ENCODE measurements at regions not wholly inside any gene's neighbourhood (a gene's known extent, or its start where the extent isn't known, plus 50 kb on each side); places are given as distances from the start of the nearest gene placed in this dataset.
A peak's percentile ranks its signal among the peaks of the same experiment; 100 is the strongest.

GRCh38 chr17:77507111-77507885, 366.5 kb downstream of the SEC14L1 start:
- peak; percentile 22 for DNase-seq

GRCh38 chr17:77508047-77508715, 367.4 kb downstream of the SEC14L1 start:
- DNase-seq = no peak

GRCh38 chr17:77509089-77509488, 368.3 kb downstream of the SEC14L1 start:
- DNase-seq = no peak

- DNase-seq = no peak
Measured at GRCh38 chr17:77509599-77509998, 368.8 kb downstream of the SEC14L1 start.

DNA sequence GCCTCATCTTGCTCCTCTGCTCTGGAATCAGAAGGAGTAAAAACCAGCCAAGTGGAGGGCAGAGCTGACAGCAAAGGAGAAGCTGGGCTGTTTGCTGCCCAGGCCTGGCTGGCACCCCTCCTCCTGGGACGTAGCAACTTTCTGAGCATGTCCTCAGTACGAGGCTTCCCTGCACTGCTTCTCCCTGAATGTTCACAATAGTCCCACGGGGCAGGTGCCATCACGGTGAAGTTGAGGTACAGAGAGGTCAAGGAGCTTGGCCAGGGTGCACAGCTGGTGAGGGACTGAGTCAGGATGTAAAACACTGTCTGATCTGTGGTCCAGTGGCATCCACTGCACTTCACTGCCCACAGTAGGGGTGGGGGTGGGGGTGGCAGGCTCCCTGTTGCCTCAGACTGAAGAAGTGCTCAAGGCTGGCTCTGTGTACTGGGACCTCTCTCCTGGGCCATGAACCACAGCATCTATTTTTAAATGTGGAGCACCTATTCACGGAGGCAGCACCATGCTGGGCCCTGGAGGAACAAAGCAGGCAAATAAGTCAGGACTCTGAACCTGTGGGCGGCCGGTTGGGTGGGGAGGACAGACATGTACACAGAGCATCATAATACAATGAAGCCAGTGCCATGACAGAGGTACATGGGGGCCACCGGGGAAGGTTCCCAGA, 369.5 kb downstream of the SEC14L1 start:
- DNase-seq = no peak

DNA sequence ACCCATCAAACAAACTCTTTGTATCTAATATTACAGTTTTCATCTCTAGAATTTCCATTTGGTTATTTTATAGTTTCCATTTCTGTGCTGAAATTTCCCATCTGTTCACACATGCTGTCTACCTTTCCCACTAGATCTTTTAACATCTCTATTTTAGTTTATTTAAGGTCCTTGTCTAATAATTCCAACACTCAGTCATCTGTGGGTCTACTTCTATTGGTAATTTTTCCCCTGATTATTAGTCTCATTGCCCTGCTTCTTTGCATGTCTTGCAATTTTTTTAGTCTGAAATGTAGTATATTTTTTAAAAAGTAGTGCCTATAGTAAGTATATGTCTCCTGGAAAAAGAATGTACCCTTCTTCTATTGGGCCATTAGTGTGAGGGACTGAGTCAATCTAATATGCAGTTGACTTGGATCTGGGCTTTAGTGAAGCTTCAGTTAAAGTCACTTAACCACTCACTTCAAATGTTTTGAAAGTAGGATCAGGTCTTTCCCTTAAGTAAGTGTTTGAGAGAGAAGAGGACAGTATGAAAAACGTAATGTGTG, 370.8 kb downstream of the SEC14L1 start:
- no peak for DNase-seq

- DNase-seq = no peak
Measured at GRCh38 chr17:77512062-77512946, 371.5 kb downstream of the SEC14L1 start.

GRCh38 chr17:77513045-77513444, 372.3 kb downstream of the SEC14L1 start:
- DNase-seq = no peak

DNA sequence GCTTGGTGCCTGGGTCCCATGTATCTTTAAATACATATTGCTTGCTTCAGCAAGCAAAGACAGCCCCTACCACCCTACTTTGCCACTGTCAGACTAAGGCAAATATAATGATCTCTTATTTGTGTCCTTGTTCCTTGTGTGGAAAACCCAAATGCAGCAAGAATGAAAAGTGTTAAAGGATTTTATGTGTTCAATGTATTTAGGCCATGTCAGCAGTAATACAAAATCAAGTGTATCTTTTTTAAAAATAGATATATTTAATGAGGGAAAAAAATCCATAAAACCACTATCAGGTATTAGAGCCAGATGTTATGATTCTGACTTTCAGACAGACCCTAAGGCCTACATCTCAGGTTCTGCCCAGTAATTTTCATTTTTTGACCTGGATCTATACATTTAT, 374.5 kb downstream of the SEC14L1 start:
- DNase-seq = no peak

- DNase-seq = no peak
Measured at GRCh38 chr17:77516902-77517301, 376.1 kb downstream of the SEC14L1 start.

GRCh38 chr17:77521076-77521475, 380.3 kb downstream of the SEC14L1 start:
- DNase-seq = no peak

- DNase-seq = no peak
Measured at GRCh38 chr17:77523540-77523939, 382.8 kb downstream of the SEC14L1 start.

GRCh38 chr17:77526259-77526711, 385.5 kb downstream of the SEC14L1 start:
- no peak for DNase-seq

DNA sequence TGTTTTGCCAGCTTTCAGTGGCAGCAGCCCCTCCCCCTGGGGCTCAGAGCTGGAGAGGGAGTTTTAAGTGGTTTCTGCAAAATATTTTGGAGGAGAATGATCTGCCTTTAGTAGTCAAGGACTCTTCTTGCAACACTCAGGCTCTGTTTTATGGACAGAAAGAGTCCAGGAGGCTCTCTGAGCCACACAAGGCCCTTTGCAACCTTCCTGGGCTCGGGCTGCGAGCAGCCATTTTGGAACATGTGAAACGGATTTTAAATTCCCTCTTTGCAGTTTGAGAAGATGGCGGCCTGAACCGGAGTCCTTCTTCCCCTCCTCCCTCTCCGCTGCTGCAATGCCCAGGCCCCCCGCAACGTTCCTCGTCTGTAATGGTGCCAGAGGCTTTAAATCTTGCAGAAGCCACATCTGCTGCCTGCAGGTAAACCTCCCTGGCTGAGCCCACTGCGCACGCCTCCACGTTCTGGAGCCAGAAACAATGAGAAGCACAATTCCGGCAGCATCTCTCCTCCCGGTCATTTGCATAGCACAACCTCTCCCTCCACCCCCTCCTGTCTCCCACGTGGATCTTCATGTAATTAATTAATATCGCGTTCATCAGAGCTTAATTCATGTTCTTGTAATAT, 386.1 kb downstream of the SEC14L1 start:
- DNase-seq = peak; percentile 78

- DNase-seq = no peak
Measured at GRCh38 chr17:77527409-77527808, 386.6 kb downstream of the SEC14L1 start.

GRCh38 chr17:77527836-77528505, 387.2 kb downstream of the SEC14L1 start:
- peak; percentile 36 for DNase-seq

GRCh38 chr17:77528516-77529327, 388.0 kb downstream of the SEC14L1 start:
- peak; percentile 51 for DNase-seq

DNA sequence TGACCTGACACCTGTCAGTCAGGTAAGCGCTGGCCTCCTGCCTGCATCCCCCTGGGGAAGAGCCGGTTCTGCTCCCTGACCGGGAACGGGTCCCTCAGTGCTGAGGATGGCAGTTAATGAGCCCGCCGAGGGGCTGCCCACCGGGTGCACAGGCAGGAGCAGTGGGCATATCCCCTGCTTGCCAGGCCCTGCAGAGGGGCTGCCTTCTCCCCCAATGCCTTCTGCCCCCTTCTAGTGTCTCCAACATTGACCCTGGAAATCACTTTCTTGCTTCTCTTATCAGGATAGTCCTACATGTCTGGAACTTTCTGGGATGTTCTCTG, 388.5 kb downstream of the SEC14L1 start:
- no peak for DNase-seq

DNA sequence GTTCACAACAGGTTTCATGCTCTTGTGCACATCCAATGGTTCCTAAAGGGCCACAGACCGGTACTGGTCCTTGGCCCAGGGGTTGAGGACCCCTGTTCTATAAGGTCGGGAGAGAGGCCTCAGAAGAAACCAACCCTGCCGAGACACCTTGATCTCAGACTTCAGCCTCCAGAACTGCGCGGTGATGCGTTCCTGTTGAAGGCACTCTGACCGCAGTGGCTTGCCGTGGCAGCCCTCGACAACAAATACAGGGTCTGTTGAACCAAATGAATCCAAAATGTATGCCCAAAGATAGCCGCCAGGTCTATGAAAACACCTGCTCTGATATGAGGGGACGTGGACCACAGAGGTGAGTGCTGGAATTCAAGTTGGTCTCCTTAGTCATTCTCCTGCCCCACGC, 389.8 kb downstream of the SEC14L1 start:
- DNase-seq = no peak

GRCh38 chr17:77531002-77531401, 390.2 kb downstream of the SEC14L1 start:
- no peak for DNase-seq

GRCh38 chr17:77531641-77532040, 390.9 kb downstream of the SEC14L1 start:
- DNase-seq = no peak

Measured in NCI-H526 treated with DMSO at 0.1 percent for 48 hours (cell line).